GM18868 (cell line): ENCODE measurements at regions not wholly inside any gene's neighbourhood (a gene's known extent, or its start where the extent isn't known, plus 50 kb on each side); places are given as distances from the start of the nearest gene placed in this dataset.

Experiments used
- ATAC-seq: cut with Tn5 transposase; IDR thresholded peaks from one replicate; pipeline ENCODE4 v1.9.1; 2021; ENCODE audit warnings: mild to moderate bottlenecking, moderate library complexity; ENCODE audit not compliant: unreplicated experiment

DNA sequence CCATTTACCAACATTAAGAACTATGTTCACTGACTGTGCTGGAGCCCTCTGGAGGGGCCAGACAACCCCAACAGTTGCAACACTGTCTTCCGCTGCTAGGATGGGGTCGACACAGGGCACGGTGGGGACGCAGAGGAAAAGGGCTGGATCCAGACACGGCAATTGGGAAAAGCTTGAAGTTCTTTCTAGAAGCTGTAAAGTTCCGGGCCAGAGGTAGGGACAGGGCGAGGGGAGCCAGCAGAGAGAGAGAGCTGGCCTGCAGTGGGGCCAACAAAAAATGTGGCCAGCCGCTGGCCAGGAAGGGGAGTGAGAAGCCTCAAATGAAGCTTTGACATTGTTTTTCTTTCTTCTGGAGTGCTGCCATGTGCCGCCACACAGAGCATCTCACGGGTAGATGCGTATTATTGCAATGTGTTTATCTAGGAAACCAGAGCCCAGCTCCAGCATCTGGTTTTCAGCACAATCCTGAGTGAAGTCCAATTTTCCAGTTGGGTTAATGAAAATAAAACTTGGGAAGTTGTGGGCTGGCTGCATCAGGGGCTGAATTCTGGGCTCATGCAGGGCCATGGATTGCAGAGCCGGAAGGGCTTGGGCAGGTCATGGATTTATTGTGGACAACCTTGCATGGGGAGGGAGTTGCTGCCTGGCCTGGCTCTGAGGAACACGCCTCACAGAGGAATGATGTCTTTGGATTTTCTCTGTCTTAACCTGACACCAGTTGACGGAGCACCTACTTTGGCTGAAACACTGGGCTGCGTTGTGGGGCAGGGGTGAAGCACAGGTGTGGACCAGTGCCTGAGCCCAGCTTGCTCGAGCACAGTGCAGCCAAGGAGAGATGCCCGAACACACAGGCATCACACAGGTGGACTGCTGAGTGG lies 67.6 kb upstream of the AMPD3 start:
- no peak for ATAC-seq

DNA sequence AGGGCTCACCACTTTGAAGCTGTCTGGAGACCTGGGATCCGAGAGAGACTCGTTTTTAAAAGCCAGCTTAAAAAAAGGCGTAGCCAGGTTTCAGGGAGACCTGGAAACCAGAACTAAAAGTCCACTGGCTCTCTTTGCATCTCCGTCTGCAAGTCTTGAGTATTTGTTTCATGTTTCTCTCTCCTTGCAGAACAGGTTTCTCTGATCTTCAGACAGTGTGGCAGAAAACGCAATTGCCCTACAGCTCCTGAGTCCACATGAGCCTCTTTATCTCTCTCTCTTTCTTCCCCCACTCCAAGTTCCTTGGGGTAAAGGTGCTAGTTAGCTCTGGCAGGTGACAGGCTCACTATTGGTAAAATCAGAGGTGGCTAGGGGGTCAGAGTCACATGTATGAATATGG lies 67.0 kb upstream of the AMPD3 start:
- no peak for ATAC-seq

DNA sequence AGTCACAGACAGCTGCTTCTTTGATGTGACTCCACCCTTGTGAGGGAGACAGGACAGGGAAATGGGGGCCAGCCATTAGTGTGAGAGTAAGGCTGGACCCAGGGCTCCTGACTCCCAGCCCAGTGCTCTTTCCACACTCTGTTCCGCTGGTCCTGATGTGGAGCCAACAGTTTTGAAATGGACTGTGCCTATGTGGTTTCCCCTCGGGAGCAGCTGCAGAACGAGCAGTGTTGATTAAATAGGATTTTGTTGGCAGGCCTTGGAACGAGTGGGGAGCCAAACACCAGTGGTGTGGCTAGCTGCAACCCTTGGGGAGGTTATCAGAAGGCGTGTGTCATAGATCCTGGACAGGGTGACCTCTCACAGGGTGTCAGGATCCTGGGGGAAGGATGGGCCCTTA lies 66.5 kb upstream of the AMPD3 start:
- no peak for ATAC-seq

DNA sequence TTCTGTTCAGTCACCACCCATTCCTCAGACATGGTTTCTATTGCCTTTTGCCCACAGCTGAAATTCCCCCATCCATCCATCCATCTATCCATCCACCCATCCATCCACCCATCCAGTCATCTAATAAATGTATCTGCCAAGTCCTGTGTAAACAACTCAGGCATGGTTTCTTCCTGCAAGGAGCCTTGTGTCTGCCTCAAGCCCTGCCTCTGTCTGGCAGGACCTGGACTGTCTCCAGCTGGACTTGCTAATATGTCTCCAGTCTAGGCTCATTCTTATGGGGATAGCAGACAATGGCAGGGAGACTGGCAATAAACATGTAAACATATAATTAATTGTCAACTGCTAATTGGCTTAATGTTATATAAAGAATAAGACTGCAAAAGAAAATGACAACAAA lies 64.7 kb upstream of the AMPD3 start:
- no peak for ATAC-seq

GRCh38 chr11:10392095-10393079 lies 62.7 kb upstream of the AMPD3 start:
- ATAC-seq = no peak

GRCh38 chr11:10394229-10395101 lies 60.6 kb upstream of the AMPD3 start:
- ATAC-seq = no peak

GRCh38 chr11:10395166-10395897 lies 59.7 kb upstream of the AMPD3 start:
- no peak for ATAC-seq

GRCh38 chr11:10396771-10397170 lies 58.3 kb upstream of the AMPD3 start:
- no peak for ATAC-seq

- ATAC-seq = no peak
Measured at GRCh38 chr11:10397226-10397987, 57.7 kb upstream of the AMPD3 start.

DNA sequence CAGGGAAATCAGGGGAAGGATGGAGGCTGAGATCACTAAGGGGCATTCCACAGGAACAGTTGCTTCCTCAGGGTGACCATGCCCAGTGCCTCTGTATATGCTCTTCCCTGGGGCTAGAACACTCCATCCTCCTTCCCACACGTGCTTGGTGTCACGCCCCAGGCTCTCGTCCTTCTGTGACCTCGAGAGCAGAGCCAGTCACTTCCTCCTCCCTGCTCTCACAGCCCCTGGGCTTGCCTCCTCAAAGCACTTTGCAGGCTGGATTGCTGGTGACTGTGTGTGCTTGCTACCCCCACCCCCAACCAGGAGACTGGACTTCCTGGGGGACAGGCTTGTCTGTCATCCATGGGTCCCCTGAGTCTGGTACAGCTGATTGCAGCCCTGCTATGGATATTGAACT lies 56.5 kb upstream of the AMPD3 start:
- ATAC-seq = no peak

DNA sequence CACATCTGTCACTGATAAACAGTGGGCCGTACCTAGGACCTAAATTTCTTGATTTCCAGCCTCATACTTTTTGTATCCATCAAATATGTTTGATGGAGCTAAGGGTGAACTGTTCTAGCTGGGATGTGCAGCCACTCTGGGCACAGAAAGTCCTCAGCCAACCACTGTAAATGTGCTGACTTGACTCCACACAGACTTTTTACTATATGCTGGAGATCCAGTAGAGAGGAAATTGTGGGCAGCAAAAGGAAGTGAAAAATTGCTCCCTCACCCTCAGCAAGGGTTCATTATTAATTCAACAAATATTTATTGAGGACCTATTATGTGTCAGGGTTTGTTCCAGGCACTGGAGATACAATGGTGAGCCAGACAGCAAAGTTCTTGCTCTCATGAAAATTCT lies 54.2 kb upstream of the AMPD3 start:
- ATAC-seq = no peak

- no peak for ATAC-seq
Measured at GRCh38 chr11:10401256-10401655, 53.8 kb upstream of the AMPD3 start.

GRCh38 chr11:10401696-10402392 lies 53.2 kb upstream of the AMPD3 start:
- ATAC-seq = no peak
